NCI-H226 (cell line): ENCODE measurements at regions not wholly inside any gene's neighbourhood (a gene's known extent, or its start where the extent isn't known, plus 50 kb on each side); places are given as distances from the start of the nearest gene placed in this dataset.
A peak's percentile ranks its signal among the peaks of the same experiment; 100 is the strongest.

Experiments
- DNase-seq: peaks from one replicate; pipeline ENCODE4 v3.0.0-alpha.2; 2015

DNA sequence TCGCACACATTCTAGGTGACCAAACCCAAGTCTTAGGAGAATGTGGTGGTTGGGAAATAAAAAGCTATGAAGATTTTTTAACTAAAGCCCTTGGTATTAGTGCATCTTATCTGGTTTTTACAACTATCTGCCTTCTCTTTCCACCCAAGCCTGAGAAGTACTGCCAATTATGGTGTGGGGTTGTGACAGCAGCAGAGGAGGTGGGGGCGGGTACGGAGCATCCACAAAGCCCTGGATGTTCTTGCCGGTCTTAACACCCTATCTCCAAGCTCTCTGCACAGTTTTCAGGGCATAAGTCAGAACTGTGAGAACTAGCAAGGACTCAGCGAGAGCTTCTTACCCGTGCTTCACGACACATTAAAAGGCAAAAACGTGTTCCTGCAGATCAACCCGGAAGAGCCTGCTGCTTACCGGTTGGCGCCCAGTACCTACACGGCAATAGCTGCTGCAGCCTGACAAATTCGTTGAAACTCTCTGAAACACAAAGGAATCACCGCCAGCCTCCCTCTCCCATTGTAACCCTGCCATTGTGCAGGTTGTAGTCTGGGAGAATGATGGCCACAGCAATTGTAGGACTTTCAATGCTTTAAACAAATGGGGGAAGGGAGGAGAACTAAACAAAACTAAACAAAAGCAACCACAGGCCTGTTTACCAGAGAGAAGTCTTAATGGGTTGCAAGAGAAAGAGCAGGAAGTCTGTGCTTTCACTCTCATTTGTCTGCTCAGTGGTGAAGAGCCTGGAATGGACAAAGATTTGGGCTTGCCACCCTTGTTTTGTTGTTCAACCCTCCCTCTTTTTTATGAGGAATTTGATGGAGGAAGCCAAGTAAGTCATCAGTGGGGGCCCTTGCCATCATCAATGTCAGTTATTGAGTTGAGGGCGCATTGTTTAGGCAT is 461.0 kb upstream of the JARID2 start:
- no peak for DNase-seq

DNA sequence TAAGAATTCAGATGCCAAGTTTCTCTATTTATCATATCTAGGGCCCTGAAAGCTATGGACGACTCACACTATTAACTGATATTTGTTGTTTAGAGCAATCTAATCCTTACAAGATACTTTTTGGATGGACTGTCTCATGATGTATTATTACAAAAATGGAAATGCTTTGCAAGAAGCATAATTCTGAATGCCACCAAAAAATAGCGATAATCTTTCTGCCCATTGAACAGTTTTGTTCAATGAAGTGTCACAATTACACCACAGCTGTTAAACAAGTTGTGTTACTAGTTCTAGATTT is 460.4 kb upstream of the JARID2 start:
- no peak for DNase-seq

DNA sequence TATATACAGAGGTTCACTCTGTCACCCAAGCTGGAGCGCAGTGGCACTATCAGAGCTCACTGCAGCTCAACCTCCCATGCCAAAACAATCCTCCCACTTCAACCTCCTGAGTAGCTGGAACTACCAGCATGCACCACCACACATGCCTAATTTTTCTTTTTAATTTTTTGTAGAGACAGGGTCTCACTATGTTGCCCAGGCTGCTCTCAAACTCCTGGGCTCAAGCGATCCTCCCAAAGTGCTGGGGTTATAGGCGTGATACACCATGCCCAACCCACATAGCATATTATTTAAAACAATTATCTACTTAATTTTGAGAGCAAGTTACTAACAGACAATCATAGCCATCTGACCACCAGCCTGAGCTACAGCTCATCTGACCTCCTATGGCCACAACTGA is 459.9 kb upstream of the JARID2 start:
- DNase-seq = no peak

DNA sequence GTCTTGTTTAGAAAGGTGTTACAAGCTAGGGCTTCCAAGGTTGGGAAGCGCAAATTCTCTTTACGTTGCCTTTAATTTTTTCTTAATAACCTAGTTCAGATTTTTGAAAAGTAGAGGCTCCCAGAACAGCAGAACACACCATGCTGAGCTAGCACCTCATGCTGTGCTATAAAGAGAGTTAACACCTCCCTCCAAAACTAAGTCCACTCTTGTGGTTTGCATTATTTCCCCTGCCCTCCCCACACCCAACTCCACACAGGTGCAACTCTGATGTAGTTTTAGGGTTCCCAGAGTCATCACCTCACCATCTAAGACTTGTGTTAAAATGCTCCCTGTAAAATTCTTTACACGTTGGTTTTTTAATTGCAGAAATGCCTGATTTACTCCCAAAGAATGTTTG is 459.4 kb upstream of the JARID2 start:
- no peak for DNase-seq

DNA sequence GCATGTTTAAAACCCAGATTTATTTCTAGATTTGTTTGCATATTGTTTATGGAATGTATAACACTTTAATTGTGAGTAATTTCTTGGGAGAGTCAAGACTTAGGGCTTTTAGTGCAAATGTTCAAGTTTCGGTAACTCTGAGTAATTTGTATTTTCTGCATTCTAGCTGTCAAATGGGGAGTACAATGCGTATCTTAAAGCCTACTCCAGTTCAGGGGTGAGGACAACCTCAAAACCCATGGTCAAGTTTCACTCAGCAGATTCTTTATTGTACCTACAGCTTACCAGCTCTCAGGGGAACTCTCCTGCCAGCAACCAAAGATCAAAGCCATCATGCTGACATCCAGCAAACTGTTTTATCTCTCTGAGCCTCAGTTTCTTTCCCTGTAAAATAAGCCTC is 458.6 kb upstream of the JARID2 start:
- no peak for DNase-seq

DNA sequence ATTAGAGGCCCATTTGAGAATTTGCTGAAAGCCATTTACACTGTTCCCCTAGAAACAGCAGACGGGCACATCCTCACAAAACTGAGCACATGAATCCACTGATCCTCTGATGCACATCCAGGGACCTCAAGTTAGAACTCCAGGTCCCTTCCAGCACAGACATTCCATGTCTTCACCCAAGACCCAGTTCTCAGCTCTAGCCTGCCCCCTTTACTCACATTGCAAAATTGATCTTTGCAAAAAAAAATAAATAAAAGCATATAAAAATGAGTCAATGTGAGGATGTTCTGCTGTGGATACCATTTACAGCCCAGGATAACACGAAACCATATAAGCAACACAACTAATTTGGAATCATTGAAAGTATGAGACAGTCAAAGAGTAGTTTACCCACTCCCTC is 458.2 kb upstream of the JARID2 start:
- no peak for DNase-seq

DNA sequence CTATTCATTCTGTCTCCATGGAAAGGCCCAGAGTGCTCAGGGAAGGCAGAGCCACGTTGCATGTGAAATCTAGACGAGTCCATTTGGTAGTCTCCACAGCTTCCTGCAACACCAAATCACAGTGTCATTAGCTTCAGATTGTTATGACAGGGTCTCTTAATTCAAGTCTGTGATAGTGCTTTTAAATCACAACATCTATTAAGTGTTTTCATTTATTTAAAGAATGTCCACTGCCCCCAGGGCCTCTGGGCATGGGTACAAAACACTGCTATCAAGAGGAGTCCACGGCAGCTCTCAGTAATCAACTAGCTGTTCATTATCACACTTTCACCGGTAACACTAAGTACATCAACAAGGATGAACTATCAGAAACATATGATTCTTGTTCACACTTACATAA is 455.9 kb upstream of the JARID2 start:
- no peak for DNase-seq

DNA sequence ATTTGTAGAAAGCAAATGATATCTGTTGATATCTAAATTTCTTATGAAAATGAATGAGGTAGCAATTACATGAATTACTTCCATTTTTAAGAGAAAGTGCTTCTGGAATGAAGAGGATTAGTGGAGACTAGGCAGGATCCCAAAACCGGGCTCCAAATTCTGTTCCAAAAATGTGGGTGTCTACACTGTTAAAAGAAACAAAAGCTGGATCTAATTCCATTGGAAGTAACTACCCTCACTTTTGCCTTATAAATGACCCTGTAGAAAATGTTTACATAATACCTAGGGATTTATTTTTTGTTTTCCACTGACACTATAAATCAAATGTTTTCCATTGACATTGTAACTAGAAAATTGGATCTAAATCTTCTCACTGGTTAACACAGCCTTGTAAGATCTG is 454.9 kb upstream of the JARID2 start:
- DNase-seq = no peak

DNA sequence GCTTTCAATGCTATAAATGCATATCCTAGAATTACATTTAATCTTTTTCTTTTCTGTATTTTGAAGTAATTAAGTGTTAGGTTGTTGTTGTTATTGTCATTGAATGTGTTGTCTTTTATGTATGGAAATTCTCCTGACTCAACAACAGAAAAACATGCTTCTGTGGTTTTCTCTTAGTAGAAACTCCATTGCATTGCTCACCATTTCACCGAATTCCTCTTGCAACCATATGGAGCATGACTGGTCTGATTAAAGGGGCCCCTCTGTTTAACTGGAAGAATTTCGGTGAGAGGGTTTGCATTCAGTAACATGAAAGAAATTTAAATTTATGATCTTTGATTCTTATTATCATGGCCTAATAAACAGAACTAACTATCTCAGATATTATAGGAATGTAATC is 454.3 kb upstream of the JARID2 start:
- no peak for DNase-seq

DNA sequence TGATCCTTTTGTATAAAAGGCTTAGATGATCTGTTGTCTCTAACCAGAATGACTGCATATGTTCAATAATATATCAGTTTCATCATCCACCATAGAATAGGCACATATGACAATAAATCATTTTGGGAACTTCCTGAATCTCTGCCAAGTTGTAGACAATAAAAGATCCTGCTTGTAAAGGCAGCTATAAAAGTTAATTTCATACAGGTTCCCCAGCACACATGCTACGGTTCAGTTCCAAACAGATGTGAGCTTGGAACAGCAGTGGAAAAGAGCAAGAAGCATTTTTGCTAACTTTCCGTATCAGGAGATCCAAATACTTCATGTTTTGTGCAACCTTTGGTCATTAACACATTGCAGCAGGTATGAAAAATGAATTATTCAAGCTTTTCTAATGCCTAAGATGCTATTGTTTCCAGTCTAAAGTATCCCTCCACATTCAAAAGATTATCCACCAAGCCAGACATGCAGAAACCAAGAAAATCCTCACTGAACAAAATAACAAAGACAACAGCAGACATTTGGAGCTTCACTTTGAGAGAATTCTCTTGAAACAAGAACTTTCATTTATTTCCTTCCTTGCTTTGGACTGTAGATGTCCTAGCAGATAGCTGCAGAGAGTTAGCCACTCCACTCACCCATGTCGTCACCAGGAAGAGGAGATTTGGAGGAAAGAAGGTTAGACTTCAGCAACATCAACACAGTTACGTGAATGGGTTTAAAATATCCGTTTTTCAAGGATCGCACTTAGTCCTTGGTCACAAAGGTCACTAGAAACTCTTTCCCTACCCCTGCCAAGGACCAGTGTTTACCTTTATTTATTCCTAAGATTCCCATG is 453.5 kb upstream of the JARID2 start:
- no peak for DNase-seq

DNA sequence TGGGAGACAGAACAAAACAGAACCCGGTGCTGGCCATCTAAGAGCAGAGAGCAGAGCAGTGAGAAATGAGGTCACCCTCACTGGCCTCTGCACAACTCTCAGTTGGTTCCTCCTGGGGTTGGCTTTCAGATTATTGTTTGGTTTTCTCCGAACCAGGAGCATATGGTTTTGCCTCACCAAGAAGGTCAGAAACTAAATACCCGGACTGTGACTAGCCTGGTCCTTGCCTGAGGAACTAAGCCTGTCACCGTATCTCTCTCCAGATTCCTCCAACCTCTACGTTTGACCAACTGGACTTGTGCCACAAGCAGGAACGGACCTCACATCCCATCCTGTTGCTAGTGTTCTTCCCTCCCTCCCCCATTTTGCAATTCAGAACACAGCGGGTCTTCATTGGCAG is 450.4 kb upstream of the JARID2 start:
- DNase-seq = no peak

DNA sequence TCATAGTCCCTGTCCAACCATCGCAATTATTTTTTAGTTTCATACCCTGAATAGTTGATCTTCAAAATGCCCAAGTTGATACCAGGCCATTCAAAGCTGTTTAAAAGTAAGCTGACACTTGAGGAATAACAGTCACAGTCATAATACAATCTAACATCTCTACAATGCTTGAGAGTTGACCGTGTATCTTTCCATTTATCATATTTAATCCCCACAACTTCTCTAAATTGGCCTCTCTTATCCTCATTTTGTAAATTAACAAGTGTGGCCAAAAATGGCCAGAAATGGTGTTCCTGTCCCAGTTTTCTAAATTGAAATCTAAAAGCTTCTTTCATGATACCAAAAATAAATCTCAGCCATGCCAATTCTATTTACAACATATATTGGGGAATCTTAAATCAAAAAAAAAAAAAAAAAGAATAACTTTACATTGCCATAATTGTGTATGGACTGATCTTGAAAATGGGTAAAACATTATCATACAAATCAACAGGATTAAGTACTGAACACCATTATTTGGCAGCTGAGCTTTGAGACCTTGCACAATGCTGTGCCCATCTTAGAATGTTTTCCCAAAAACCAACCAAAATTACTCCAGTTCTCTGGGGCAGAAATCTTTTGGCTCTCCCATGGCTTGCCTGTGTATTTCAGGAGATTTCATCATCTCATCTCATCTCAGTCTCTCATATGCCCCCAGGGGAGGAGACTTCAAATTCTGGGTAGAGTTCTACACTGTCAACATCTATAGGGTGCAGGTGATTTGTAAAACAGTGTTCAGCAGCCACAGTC is 448.7 kb upstream of the JARID2 start:
- DNase-seq = no peak

DNA sequence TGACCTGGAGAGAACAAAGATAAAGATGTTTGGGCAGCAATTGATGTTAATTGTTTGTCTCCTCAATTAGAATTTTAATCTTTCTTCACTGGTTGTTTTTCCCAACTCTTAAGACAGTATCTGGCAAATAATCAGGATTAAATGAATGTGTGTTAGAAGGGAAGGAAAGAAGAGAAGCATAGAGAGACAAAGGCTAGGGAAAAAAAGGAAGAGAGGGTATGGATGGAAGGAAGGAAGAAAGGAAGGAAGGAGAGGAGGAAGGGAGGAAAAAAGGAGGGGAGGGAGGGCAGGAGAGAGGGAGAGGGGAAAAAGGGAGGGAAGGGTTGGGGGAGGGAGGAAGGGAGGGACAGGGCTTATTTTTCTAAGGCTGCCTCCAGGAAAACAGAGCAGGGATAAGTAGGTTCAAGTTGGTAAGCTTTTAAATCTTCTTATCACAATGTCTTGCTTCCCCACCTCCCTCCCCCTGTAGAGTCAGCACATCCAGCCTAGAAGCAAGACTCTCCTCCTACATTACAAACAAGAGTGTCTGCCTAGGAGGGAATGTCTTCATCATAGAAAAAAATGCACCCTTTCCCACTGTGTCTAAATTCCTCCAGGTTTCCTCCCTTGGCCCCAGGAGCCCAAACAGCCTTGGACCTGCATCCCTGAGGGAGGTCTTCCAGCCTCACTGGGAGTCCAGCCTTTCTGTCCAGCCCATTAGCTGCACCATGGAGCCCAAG is 447.8 kb upstream of the JARID2 start:
- DNase-seq = peak; percentile 60

DNA sequence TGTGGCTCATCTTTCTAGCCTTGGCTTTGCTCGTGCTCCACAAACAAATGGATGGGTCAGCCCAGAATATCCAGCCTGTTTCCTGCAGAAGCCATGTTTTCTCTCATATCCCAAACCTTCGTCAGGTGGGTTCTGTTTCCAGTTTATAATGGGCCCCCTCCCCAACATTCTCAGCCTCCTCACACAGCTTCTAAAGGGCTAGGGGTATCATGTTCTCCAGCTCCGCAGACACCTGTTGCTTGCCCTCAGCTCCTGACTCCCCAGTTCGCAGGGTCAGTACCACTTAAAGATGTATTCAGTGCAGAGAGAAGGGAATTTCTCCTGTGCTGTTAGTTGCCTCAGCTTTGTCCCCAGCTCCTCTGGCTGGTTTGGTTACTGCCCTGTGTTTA is 447.3 kb upstream of the JARID2 start:
- DNase-seq = no peak

DNA sequence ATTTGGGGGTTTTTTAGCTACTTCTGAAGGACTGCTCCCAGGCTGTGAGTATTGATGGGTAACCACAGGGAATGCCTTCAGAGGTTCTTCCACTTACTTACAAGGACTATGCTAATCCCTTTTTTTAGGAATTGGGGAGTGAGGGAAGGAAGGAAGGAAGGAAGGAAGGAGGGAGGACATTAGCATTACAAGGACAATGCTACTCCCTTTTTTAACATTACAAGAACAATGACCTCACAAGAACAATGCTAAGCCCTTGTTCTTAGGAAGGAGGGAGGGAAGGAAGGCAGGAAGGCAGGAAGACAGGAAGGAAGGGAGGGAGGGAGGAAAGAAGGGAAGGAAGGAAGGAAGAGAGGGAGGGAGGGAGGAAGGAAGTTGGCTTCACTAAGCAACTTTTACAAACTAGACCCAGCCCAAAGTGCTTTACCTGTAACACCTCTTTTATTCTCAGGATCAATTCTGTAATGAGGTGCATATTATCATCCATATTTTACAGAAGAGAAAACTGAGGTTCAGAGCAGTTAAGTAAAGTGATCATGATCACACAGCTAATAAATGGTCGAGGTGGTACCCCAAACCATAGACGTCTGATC is 446.8 kb upstream of the JARID2 start:
- DNase-seq = no peak

DNA sequence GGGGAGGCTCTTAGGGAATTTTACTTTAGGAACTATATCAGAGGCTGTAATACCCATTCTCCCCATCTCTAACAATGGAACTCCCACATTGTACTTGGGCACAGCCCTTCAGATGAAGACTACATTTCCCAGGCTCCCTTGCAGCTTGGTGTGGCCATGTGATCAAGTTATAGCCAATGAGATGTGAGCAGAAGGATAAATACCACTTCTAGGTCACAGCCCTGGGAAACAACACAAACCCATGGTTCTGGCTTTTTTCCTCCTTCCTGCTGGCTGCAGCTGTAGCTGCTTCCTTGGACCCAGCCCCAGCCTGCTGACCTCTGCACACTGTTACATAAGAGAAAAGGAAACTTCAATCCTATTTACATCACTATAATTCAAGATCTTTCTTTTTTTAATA is 445.9 kb upstream of the JARID2 start:
- peak; percentile 71 for DNase-seq

DNA sequence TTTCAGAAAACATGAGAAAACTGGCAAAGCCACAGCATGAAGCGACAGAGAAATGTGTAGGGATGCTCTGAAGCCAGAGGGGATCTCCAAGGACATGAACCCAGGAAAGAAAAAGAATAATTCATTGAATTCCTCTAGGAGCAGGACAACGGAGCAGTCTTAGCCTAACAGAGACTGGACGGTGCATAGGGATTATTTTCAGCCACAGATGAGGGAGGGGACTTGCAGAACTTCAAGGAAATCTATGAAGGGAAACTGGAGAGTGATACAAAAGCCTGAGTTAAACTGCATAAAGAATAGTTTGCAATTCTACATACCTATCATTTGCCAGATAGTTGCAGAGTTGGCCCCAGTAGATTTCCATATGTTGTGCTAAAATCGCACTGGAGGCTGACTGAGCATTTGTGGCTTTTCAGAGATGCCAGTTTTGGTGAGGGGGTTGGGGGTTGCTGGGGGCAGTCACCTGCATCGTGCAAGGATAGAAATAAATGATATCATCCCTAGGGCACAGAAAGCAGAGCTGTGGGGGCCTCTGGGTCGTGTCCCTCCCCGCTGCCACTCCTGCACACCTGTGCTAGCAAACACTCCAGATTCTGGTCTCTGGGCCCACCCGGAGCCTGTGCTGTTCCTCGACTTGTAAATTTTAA is 443.2 kb upstream of the JARID2 start:
- no peak for DNase-seq

DNA sequence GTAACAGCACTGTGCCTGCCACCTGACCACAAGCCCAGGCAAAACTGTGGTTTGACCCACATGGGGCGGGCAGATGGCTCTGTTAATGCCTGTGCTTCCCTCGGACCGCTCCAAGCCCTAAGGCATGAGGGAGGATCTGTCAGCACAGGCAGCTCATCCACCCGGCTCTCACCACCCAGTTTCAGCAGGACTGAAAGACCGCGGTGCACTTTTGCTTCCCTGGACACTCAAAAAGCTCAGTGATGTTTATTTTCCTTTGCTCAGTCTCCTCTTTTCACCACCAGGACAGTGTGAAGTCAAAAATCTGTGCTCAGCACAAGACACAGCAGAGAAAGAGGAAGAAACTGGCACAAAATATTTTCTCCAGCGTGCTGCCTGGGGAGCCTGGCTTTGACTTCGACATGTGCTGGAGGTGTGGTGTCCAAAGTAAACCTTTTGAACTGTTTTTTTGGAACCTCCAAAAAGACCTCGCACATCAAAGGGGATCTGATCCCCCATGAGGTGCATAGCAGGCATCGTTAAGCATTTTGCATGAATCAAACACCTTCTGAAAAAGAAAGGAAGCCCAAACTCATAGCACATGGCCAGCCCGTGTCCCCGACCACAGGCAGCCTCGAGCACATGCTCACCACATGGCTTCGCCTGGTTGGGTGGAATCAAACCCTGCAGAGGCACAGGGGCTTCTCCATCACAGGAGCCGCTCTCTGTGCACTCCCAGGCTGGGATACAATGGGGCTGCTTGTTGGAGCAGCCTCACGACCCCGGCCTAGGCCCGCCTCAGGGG is 441.7 kb upstream of the JARID2 start:
- peak; percentile 32 for DNase-seq

DNA sequence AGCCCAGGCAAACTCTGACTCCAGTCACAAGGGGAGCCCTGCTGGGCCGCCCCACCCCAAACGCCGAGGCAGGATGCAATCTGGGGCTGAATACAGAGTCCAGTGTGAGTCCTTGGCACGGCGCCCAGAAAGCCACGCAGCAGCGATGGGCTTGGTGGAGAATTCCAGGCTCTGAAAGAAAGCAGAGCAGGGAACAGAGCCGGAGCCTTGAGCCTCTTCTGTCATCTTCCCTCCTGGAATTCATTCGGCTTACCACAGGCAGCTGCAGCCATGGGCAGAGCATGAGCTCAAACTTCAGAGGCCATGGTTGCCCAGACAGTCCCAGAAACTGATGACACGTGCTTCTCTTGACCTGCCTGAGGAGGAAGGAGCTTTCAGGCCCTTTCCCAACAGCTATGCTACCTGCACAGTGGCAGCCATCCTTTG is 441.1 kb upstream of the JARID2 start:
- DNase-seq = peak; percentile 60

DNA sequence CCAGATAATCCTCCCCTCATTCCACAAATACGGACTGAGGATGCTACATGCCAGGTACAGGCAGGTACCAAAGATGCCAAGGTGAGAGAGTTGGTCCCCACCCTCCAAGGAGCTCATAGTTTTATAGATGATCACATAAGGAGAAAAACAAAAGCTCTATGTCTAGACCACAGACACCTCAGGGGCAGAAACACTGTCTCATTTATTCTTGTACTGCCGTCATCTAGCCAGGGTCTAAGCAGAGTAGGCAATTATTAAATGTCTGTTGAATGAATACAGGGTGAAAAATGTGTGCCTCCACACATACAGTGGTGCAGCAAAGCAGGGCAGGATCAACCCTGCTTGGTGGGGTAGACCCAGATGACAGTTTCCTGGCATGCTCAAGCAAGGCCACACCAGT is 439.8 kb upstream of the JARID2 start:
- DNase-seq = no peak

DNA sequence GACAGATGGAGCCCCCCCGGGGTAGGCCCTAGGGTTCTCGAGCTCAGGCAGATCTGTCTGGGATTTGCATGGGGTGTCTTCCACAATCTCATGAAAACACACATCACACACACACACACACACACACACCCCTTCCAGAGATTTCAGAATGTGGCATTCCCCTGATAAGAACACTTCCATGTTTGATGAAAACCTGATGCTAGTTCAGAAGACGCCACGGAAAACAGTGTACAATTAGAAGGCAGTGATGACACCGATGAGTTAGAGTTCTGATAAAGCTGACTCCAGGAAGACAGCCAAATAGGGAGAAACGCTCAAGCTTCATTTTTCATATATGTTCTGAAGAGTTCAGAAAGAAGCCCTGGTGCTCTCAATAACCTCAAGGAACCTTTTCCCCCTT is 438.7 kb upstream of the JARID2 start:
- DNase-seq = no peak
